ENCODE measurements at regions not wholly inside any gene's neighbourhood (a gene's known extent, or its start where the extent isn't known, plus 50 kb on each side); places are given as distances from the start of the nearest gene placed in this dataset.

DNA sequence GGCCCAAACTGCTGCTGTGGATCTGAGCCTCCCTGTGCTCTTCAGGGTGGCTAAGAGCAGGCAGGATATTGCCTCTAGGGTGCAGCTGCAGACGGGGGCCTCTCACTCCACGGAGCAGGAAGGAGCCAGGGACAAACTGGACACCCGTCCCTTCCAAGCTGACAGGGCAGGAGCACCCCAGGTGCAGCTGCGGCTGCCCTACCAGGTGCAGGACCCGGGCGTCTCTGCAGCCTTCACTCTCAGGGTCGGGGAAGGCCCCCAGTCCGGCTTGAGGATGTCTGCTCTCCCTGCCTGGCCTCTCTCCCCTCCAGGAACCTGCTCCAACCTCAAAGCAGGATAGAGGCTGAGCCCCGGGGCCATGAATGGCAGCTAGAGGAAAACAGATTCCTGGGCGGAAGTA is 1554.9 kb upstream of the CADM2 start:
- POLR2A ChIA-PET = no interaction called here
- Histone ChIP-seq H3K79me2 (ENCODE audit: control insufficient read depth, insufficient read depth, low read length) (no peaks in the 10 kb centered on the region), H3K36me3 (ENCODE audit: control insufficient read depth, insufficient read depth, low read length) (no peaks in the 10 kb centered on the region), H2AFZ (ENCODE audit: low read depth, low read length) (no peak overlapping the region), H3K27ac (ENCODE audit: extremely low read depth, low read depth, low read length) (no peak overlapping the region), H3K9ac (ENCODE audit: insufficient read depth in 1 of 2, low read depth in 2 of 2, low read length in 2 of 2) (no peak overlapping the region), H3K9me3 (replicated peaks; ENCODE audit: control insufficient read depth, insufficient read depth, low read depth, low read length) (no peaks in the 10 kb centered on the region), H3K4me1 (replicated peaks in 1 of 2; ENCODE audit: control insufficient read depth in 2 of 2, insufficient read depth in 2 of 2, low read length in 2 of 2) (no peaks in the 10 kb centered on the region), H3K4me2 (ENCODE audit: insufficient read depth, low read length) (no peak overlapping the region), H3K4me3 (no peak overlapping the region), H3K9me1 (ENCODE audit: control insufficient read depth, insufficient read depth, low read length) (no peaks in the 10 kb centered on the region), H4K20me1 (replicated peaks; ENCODE audit: control insufficient read depth, insufficient read depth, low read length) (no peaks in the 10 kb centered on the region), H3K27me3 (ENCODE audit: control insufficient read depth in 2 of 2, insufficient read depth in 2 of 2, low read length in 2 of 2) (no peaks in the 10 kb centered on the region)
- in situ Hi-C loops (cut with MboI) = no loop called here
- no peak for TF ChIP-seq CREM (IDR thresholded peaks at IDR 0.05; ENCODE audit: low read depth)
- ATAC-seq = no peak
- BruUV-seq (replicated peaks) = no TSS peak
- FAIRE-seq = no peak
- WGBS (ENCODE audit: insufficient coverage, low coverage, missing lambda C conversion rate) = 0% methylated on average over 5 of the region's 10 CpGs
- CTCF ChIA-PET (ENCODE audit: low intra/inter-chr PET ratio) = no interaction called here
- no peak for DNase-seq (ENCODE audit: extremely low read depth in 1 of 4, low spot score in 3 of 4)
- intact Hi-C loops (cut with micrococcal nuclease) = no loop called here

DNA sequence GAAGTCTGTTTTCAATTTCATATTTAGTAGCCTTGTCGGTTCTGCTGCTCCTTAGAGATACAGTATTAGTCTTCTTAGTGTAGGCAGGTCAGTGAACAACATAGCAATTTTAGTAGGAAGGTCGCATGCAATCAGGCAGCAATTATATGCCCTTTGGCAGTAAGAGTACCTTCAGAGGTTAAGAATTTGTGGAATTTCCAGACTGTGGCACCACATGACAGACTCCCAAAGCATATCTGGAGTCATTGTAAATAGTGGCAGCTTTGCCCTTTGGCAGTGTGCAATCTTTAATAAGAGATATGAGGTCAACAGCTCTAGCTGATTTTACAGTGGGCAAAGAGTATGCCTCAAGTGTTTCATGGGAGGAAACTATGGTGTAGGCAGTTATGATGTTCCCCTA is 1532.5 kb upstream of the CADM2 start:
- H3K9me3 ChIP-seq (replicated peaks; ENCODE audit: control insufficient read depth, insufficient read depth, low read depth, low read length) = no peaks in the 10 kb centered on the region
- in situ Hi-C loops (cut with MboI) = no loop called here
- ChIA-PET POLR2A (no interaction called here), CTCF (ENCODE audit: low intra/inter-chr PET ratio) (no interaction called here)
- H3K4me1 ChIP-seq (replicated peaks in 1 of 2; ENCODE audit: control insufficient read depth in 2 of 2, insufficient read depth in 2 of 2, low read length in 2 of 2) = no peaks in the 10 kb centered on the region
- H3K9ac ChIP-seq (ENCODE audit: insufficient read depth in 1 of 2, low read depth in 2 of 2, low read length in 2 of 2) = no peak overlapping the region
- ATAC-seq (no peak), FAIRE-seq (no peak), DNase-seq (ENCODE audit: extremely low read depth in 1 of 4, low spot score in 3 of 4) (no peak)
- H4K20me1 ChIP-seq (replicated peaks; ENCODE audit: control insufficient read depth, insufficient read depth, low read length) = no peaks in the 10 kb centered on the region
- no peaks in the 10 kb centered on the region for H3K9me1 ChIP-seq (ENCODE audit: control insufficient read depth, insufficient read depth, low read length)
- no peaks in the 10 kb centered on the region for H3K79me2 ChIP-seq (ENCODE audit: control insufficient read depth, insufficient read depth, low read length)
- H3K27me3 ChIP-seq (ENCODE audit: control insufficient read depth in 2 of 2, insufficient read depth in 2 of 2, low read length in 2 of 2) = no peaks in the 10 kb centered on the region
- no TSS peak for BruUV-seq (replicated peaks)
- no peak overlapping the region for H3K27ac ChIP-seq (ENCODE audit: extremely low read depth, low read depth, low read length)
- no peak overlapping the region for H2AFZ ChIP-seq (ENCODE audit: low read depth, low read length)
- 7% methylated on average over 2 of the region's 2 CpGs for WGBS (ENCODE audit: insufficient coverage, low coverage, missing lambda C conversion rate)
- intact Hi-C loops (cut with micrococcal nuclease) = no loop called here
- no peak overlapping the region for H3K4me3 ChIP-seq
- no peak overlapping the region for H3K4me2 ChIP-seq (ENCODE audit: insufficient read depth, low read length)
- no peaks in the 10 kb centered on the region for H3K36me3 ChIP-seq (ENCODE audit: control insufficient read depth, insufficient read depth, low read length)
- no peak for TF ChIP-seq NRF1 (conservative IDR thresholded peaks at IDR 0.05 in 1 of 2, IDR thresholded peaks at IDR 0.05 in 1 of 2)
- TF ChIP-seq, protein P1, sequence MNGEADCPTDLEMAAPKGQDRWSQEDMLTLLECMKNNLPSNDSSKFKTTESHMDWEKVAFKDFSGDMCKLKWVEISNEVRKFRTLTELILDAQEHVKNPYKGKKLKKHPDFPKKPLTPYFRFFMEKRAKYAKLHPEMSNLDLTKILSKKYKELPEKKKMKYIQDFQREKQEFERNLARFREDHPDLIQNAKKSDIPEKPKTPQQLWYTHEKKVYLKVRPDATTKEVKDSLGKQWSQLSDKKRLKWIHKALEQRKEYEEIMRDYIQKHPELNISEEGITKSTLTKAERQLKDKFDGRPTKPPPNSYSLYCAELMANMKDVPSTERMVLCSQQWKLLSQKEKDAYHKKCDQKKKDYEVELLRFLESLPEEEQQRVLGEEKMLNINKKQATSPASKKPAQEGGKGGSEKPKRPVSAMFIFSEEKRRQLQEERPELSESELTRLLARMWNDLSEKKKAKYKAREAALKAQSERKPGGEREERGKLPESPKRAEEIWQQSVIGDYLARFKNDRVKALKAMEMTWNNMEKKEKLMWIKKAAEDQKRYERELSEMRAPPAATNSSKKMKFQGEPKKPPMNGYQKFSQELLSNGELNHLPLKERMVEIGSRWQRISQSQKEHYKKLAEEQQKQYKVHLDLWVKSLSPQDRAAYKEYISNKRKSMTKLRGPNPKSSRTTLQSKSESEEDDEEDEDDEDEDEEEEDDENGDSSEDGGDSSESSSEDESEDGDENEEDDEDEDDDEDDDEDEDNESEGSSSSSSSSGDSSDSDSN (IDR thresholded peaks at IDR 0.05; ENCODE audit: borderline replicate concordance in 1 of 2, low read depth in 2 of 2, low read length in 2 of 2) = no peak
- no peak for TF ChIP-seq NFE2 (IDR thresholded peaks at IDR 0.05; ENCODE audit: low read depth)
- TF ChIP-seq ZC3H11A (IDR thresholded peaks at IDR 0.05; ENCODE audit: low read depth, low read length) = no peak
- TF ChIP-seq, protein P2, sequence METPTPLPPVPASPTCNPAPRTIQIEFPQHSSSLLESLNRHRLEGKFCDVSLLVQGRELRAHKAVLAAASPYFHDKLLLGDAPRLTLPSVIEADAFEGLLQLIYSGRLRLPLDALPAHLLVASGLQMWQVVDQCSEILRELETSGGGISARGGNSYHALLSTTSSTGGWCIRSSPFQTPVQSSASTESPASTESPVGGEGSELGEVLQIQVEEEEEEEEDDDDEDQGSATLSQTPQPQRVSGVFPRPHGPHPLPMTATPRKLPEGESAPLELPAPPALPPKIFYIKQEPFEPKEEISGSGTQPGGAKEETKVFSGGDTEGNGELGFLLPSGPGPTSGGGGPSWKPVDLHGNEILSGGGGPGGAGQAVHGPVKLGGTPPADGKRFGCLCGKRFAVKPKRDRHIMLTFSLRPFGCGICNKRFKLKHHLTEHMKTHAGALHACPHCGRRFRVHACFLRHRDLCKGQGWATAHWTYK (CRISPR knock-in tag; IDR thresholded peaks at IDR 0.05) = no peak
- no peak for TF ChIP-seq ZNF239 (CRISPR knock-in tag; IDR thresholded peaks at IDR 0.05)
- TF ChIP-seq ZNF217 (CRISPR knock-in tag; IDR thresholded peaks at IDR 0.05) = no peak
- TF ChIP-seq GATAD2A (IDR thresholded peaks at IDR 0.05) = no peak
- TF ChIP-seq, protein P3, sequence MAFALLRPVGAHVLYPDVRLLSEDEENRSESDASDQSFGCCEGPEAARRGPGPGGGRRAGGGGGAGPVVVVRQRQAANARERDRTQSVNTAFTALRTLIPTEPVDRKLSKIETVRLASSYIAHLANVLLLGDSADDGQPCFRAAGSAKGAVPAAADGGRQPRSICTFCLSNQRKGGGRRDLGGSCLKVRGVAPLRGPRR (CRISPR knock-in tag; IDR thresholded peaks at IDR 0.05) = no peak
- TF ChIP-seq NEUROD1 (IDR thresholded peaks at IDR 0.05; ENCODE audit: borderline replicate concordance, low read depth, low read length, partially characterized antibody) = no peak
- no peak for TF ChIP-seq ZNF184 (CRISPR knock-in tag; IDR thresholded peaks at IDR 0.05)
- TF ChIP-seq EP300 (IDR thresholded peaks at IDR 0.05; ENCODE audit: low read length) = no peak
- no peak for TF ChIP-seq PRMT5 (CRISPR knock-in tag; IDR thresholded peaks at IDR 0.05)
- TF ChIP-seq GATA2 (CRISPR knock-in tag; IDR thresholded peaks at IDR 0.05) = no peak

All from K562 (cell line).